Ovary (tissue), 7 donors: ENCODE measurements at regions not wholly inside any gene's neighbourhood (a gene's known extent, or its start where the extent isn't known, plus 50 kb on each side); places are given as distances from the start of the nearest gene placed in this dataset.

ENCODE experiments used
- DNase-seq, 5 donors: peaks; one replicate each; pipeline ENCODE4 v3.0.0-alpha.2; 2019 to 2020
- H3K27ac ChIP-seq, 2 donors: fragments of 200-600 bp; one replicate each; pipeline versions ENCODE4 v1.5.1 to v1.8.0; 2019 to 2022
- H3K27me3 ChIP-seq: fragments of 200-600 bp; one replicate; pipeline ENCODE4 v1.8.0; 2022
- H3K36me3 ChIP-seq: fragments of 200-600 bp; sonication (generic); one replicate; pipeline ENCODE4 v1.5.1; 2019
- H3K4me1 ChIP-seq: one replicate; pipeline ENCODE4 v1.8.1; 2013; ENCODE audit warnings: mild to moderate bottlenecking, moderate library complexity; ENCODE audit not compliant: insufficient read depth
- H3K4me3 ChIP-seq: fragments of 200-600 bp; sonication (generic); one replicate; pipeline ENCODE4 v1.5.1; 2017
- H3K9me3 ChIP-seq, 2 donors: fragments of 200-600 bp in 1 of 2; sonication (generic) in 1 of 2; one replicate each; pipeline versions ENCODE4 v1.5.1 to v1.8.1; 2013 to 2019; ENCODE audit warnings: mild to moderate bottlenecking in 1 of 2, moderate library complexity in 1 of 2
- EP300 ChIP-seq: sonication (generic); formaldehyde crosslinking; IDR thresholded peaks from one replicate; pipeline ENCODE4 v1.6.1; 2017; ENCODE audit warnings: antibody characterized with exemption
- POLR2A ChIP-seq: fragments of 450-650 bp; IDR thresholded peaks from one replicate; pipeline ENCODE4 v1.6.1; 2017; ENCODE audit warnings: antibody characterized with exemption, mild to moderate bottlenecking, moderate library complexity
- WGBS, 3 donors: extraction: QIAGEN DNeasy Blood & Tissue Kit in 1 of 3; methylation state at CpG; one replicate each; pipeline versions ENCODE4 v1.1.5 to v1.1.7; 2013 to 2017; 5-methylcytosine and 5-hydroxymethylcytosine counted together
- intact Hi-C, 4 donors: fragments of 100-400 bp; cut with DNase I; formaldehyde crosslinking; loops; one replicate each; pipeline versions ENCODE4 v1.11.0 to v1.15.1; 2022 to 2023
- TF ChIP-seq, protein P1 (sequence below), 3 donors: fragments of 450-650 bp in 2 of 3; fragments of 200-600 bp in 1 of 3; IDR thresholded peaks; one replicate each; pipeline versions ENCODE4 v1.5.1 to v1.8.0; 2016 to 2022; ENCODE audit warnings: antibody characterized with exemption in 3 of 3, mild to moderate bottlenecking in 1 of 3
- donor health status: DM: no; HTN: no; CAD: no; lungs with moderate emphysema.
- donor health status: DM: no; HTN: no; CAD: no.
- donor health status: Bipolar disorder and iron deficiency.
- donor health status: DM: no; HTN: no; CAD: no.
- donor health status: DM: yes; HTN: yes; CAD: no.

DNA sequence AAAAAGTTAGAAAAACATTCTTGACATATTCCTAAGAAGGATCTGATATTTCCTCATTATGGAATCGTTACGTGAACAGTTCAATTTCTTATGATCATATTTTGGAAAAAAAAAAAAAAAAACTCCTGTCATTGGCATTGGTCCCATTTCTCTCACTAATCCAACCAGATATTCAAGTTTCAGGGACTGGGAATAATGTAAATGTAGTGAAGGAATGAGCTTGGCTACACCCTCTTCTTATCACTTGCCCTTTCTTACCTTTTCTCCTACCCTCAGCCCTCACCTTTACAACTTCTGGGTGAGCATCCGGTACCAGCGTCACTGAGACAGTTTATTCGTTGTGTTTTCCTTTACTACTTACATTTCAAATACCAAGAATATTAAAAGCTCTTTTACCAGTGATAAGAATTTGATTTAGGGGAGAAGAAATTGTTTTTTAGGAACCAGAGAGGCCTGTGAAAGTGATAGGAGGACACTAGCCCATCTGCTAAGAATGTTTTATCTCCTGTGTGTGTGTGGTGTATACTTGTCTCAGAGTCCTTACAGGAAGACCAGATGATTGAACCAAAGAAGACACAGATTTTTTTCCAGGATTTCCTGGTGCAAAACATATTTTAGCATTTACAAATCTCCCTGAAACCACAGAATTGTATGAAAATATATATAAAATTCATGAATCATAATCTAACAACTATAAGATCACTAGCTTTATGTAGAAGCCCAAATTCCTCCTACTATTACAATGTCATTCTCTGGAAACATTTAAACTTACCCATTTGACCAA lies 946.7 kb downstream of the ZPLD1 start:
- intact Hi-C loops: no loop called here
- no peak overlapping the region for H3K27ac ChIP-seq
- no peak for TF ChIP-seq EP300
- TF ChIP-seq POLR2A: no peak
- TF ChIP-seq, protein P1, sequence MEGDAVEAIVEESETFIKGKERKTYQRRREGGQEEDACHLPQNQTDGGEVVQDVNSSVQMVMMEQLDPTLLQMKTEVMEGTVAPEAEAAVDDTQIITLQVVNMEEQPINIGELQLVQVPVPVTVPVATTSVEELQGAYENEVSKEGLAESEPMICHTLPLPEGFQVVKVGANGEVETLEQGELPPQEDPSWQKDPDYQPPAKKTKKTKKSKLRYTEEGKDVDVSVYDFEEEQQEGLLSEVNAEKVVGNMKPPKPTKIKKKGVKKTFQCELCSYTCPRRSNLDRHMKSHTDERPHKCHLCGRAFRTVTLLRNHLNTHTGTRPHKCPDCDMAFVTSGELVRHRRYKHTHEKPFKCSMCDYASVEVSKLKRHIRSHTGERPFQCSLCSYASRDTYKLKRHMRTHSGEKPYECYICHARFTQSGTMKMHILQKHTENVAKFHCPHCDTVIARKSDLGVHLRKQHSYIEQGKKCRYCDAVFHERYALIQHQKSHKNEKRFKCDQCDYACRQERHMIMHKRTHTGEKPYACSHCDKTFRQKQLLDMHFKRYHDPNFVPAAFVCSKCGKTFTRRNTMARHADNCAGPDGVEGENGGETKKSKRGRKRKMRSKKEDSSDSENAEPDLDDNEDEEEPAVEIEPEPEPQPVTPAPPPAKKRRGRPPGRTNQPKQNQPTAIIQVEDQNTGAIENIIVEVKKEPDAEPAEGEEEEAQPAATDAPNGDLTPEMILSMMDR (IDR thresholded peaks at IDR 0.05): no peak
- WGBS, 3 donors: 39 to 48% (median 43%) methylated on average over 5 of the region's 5 CpGs
- no peaks in the 10 kb centered on the region for H3K36me3 ChIP-seq
- H3K4me3 ChIP-seq: no peak overlapping the region
- DNase-seq: no peak
- H3K4me1 ChIP-seq: no peaks in the 10 kb centered on the region
- H3K27me3 ChIP-seq: no peaks in the 10 kb centered on the region
- H3K9me3 ChIP-seq: no peaks in the 10 kb centered on the region

DNA sequence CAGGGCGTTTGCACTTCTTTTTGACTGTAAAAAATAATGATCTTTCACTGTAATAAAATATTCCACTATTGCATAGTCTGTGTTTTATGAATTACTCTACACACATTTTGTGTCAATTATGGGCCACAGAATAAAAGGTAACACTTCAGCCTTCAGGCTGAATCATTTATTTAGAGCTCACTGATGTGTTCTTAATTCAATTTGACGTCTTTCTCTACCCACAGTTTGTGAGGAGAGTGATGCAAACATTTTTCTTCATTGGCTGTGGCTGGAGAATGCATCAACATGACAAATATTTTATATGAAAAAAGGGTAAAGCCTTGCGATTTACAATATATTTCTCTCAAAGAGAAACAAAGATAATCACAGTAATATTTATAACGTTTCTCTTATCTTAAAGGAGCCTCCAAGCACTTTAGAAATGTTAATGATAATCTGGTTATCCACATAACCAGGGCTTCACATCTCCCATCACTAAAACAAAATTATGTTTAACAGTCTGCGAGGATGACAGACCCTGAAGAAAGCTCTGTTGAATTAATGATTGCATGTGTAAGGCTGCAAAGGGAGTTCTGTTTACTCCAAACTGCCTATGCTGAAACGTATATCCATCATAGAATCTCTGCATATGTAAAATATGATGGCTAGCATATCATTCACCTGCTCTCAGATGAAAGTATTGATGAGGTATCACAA lies 951.3 kb downstream of the ZPLD1 start:
- WGBS, 3 donors: 39 to 44% (median 43%) methylated on average over 6 of the region's 6 CpGs
- H3K4me3 ChIP-seq: no peak overlapping the region
- H3K27ac ChIP-seq: no peak overlapping the region
- no peaks in the 10 kb centered on the region for H3K4me1 ChIP-seq
- no peaks in the 10 kb centered on the region for H3K36me3 ChIP-seq
- no peaks in the 10 kb centered on the region for H3K27me3 ChIP-seq
- TF ChIP-seq, protein P1 (IDR thresholded peaks at IDR 0.05): no peak
- no peak for TF ChIP-seq POLR2A
- no peak for TF ChIP-seq EP300
- DNase-seq: no peak
- H3K9me3 ChIP-seq: no peaks in the 10 kb centered on the region
- intact Hi-C loops: no loop called here

DNA sequence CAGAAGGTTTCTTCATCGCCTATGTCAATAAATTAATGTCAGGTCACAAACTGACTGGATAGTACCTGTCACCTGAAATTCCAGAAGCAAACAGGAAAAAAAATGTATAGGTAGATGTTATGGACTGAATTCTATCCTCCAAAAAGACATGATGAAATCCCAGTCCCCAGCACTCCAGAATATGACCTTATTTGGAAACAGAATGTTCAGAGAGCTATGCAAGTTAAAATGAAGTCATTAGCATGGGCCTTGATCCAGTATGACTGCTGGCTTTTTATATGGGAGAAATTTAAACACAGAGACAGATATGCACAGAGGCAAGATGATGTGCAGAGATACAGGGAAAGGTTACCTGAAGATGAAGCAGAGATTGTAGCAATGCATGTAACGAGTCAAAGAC lies 953.4 kb downstream of the ZPLD1 start:
- TF ChIP-seq POLR2A (no peak), EP300 (no peak)
- TF ChIP-seq, protein P1 (IDR thresholded peaks at IDR 0.05): no peak
- intact Hi-C loops: no loop called here
- Histone ChIP-seq H3K27me3 (no peaks in the 10 kb centered on the region), H3K4me1 (no peaks in the 10 kb centered on the region), H3K9me3 (no peaks in the 10 kb centered on the region), H3K4me3 (no peak overlapping the region), H3K36me3 (no peaks in the 10 kb centered on the region), H3K27ac (no peak overlapping the region)
- 65 to 71% (median 70%) methylated on average over 2 of the region's 2 CpGs for WGBS, 3 donors
- no peak for DNase-seq

DNA sequence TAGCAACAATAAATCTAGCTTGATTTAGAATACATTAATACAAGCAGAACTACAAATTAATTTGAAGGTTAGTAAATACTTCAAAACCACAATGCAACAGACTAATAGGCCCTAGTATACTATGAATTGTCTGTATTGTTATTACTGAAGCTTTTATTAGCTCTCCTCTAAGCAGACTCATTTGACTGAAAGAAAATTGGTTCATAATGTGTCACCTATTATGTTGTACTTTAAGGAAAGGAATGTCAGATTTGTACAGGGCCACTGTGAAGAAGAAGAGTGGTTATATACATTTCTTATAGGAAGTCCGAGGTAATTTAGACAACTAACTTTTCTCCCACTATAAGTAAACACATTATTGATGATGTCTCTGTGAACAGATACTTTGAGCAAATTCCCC lies 954.5 kb downstream of the ZPLD1 start:
- H3K27ac ChIP-seq: no peak overlapping the region
- no peaks in the 10 kb centered on the region for H3K36me3 ChIP-seq
- H3K9me3 ChIP-seq: no peaks in the 10 kb centered on the region
- intact Hi-C loops: no loop called here
- H3K4me1 ChIP-seq: no peaks in the 10 kb centered on the region
- 80 to 93% (median 89%) methylated on average over 1 of the region's 1 CpG for whole genome bisulfite sequencing, 3 donors
- no peak for DNase-seq
- TF ChIP-seq POLR2A: no peak
- TF ChIP-seq EP300: no peak
- TF ChIP-seq, protein P1 (IDR thresholded peaks at IDR 0.05): no peak
- H3K27me3 ChIP-seq: no peaks in the 10 kb centered on the region
- no peak overlapping the region for H3K4me3 ChIP-seq
